ENCODE measurements at regions not wholly inside any gene's neighbourhood (a gene's known extent, or its start where the extent isn't known, plus 50 kb on each side); places are given as distances from the start of the nearest gene placed in this dataset.

GRCh38 chr1:50278410-50278809 lies 144.8 kb downstream of the DMRTA2 start:
- no peaks in the 10 kb centered on the region for H3K36me3 ChIP-seq (ENCODE audit: control insufficient read depth in 2 of 2, extremely low read depth in 1 of 2, insufficient read depth in 2 of 2, low read length in 2 of 2)
- no peak overlapping the region for H3K4me3 ChIP-seq (replicated peaks in 1 of 3; ENCODE audit: insufficient read depth in 1 of 3, low read depth in 1 of 3, low read length in 3 of 3)
- H3K9me1 ChIP-seq (replicated peaks; ENCODE audit: control insufficient read depth, extremely low read depth, insufficient read depth, low read length): no peaks in the 10 kb centered on the region
- TF ChIP-seq JUN (IDR thresholded peaks at IDR 0.05; ENCODE audit: borderline replicate concordance, insufficient read depth, insufficient read length, low read depth) (no peak), POLR2AphosphoS5 (IDR thresholded peaks at IDR 0.05; ENCODE audit: insufficient read depth, low read depth, low read length) (no peak), MAX (IDR thresholded peaks at IDR 0.05; ENCODE audit: insufficient read depth, insufficient read length) (no peak), POLR2A (IDR thresholded peaks at IDR 0.05; ENCODE audit: low read depth, low read length) (no peak), MYC (IDR thresholded peaks at IDR 0.05; ENCODE audit: low read depth, low read length) (no peak), CTCF (IDR thresholded peaks at IDR 0.05; ENCODE audit: extremely low read depth in 1 of 2, insufficient read depth in 1 of 2, low read depth in 1 of 2, low read length in 2 of 2) (no peak), EZH2 (IDR thresholded peaks at IDR 0.05; ENCODE audit: borderline replicate concordance, low read depth, low read length, severe bottlenecking) (no peak), FOS (IDR thresholded peaks at IDR 0.05; ENCODE audit: borderline replicate concordance, insufficient read depth, low read length) (no peak), GATA2 (IDR thresholded peaks at IDR 0.05; ENCODE audit: insufficient read depth, insufficient read length, low read depth, low read length) (no peak)
- intact Hi-C loops (cut with micrococcal nuclease) (no loop called here), dilution Hi-C loops (cut with MboI; ENCODE audit: extremely low pct_ligation_motif_present, low sequenced_read_pairs) (no loop called here)
- no peaks in the 10 kb centered on the region for H4K20me1 ChIP-seq (replicated peaks; ENCODE audit: control insufficient read depth, extremely low read depth, insufficient read depth, low read length)
- no peak overlapping the region for H3K27ac ChIP-seq (ENCODE audit: insufficient read depth, low read depth, low read length)
- ChIA-PET CTCF (no interaction called here), POLR2A (no interaction called here)
- H3K9me3 ChIP-seq (replicated peaks; ENCODE audit: control insufficient read depth, insufficient read depth, low read length): no peaks in the 10 kb centered on the region
- no peak for FAIRE-seq
- no peak for DNase-seq (ENCODE audit: low read depth, low spot score)
- no peaks in the 10 kb centered on the region for H3K79me2 ChIP-seq (ENCODE audit: control insufficient read depth, insufficient read depth, low read length)
- no peaks in the 10 kb centered on the region for H3K4me1 ChIP-seq (ENCODE audit: control insufficient read depth, extremely low read depth, insufficient read depth, low read length)
- BruUV-seq (replicated peaks): no TSS peak
- no peaks in the 10 kb centered on the region for H3K27me3 ChIP-seq (ENCODE audit: control insufficient read depth in 2 of 2, insufficient read depth in 2 of 2, low read length in 2 of 2)
- H3K9ac ChIP-seq (replicated peaks; ENCODE audit: extremely low read depth, insufficient read depth, low read length): no peak overlapping the region
- H2AFZ ChIP-seq (ENCODE audit: low read depth, low read length): no peak overlapping the region
- H3K4me2 ChIP-seq (ENCODE audit: insufficient read depth, low read length): no peak overlapping the region
